SK-N-SH treated with all-trans-retinoic acid at 6 μM for 48 hours (cell line): ENCODE measurements at regions not wholly inside any gene's neighbourhood (a gene's known extent, or its start where the extent isn't known, plus 50 kb on each side); places are given as distances from the start of the nearest gene placed in this dataset.
"Not testable (repeated sequence)": the region's sequence is repeated elsewhere in the genome, so short reads cannot be mapped to it uniquely, and the experiment has no call there.

Source experiments
- ATAC-seq: fragments of 200-7000 bp; cut with Tn5 transposase; 3 replicates; pipeline ENCODE4 v1.9.1; 2020; ENCODE audit warnings: mild to moderate bottlenecking, moderate library complexity
- ARNTL ChIP-seq: fragments of 450-650 bp; formaldehyde crosslinking; IDR thresholded peaks from 2 replicates; pipeline ENCODE4 v1.5.0; 2020; ENCODE audit warnings: low read depth, mild to moderate bottlenecking, moderate library complexity, borderline replicate concordance
- CSRNP3 ChIP-seq: fragments of 250-450 bp; sonication (Bioruptor Pico); IDR thresholded peaks from 2 replicates; pipeline ENCODE4 v1.5.1; 2021; ENCODE audit warnings: mild to moderate bottlenecking, moderate library complexity
- GLIS3 ChIP-seq: fragments of 250-450 bp; sonication (Bioruptor Pico); IDR thresholded peaks from 2 replicates; pipeline ENCODE4 v1.5.0; 2020; ENCODE audit warnings: mild to moderate bottlenecking, moderate library complexity
- OSR1 ChIP-seq: fragments of 250-450 bp; sonication (Bioruptor Pico); IDR thresholded peaks from 2 replicates; pipeline ENCODE4 v1.8.0; 2022; ENCODE audit warnings: moderate library complexity, mild to moderate bottlenecking, inconsistent platforms
- PPARA ChIP-seq: fragments of 250-450 bp; sonication (Bioruptor Pico); IDR thresholded peaks from 2 replicates; pipeline ENCODE4 v1.5.0; 2020; ENCODE audit warnings: mild to moderate bottlenecking, borderline replicate concordance
- SNAI2 ChIP-seq: fragments of 250-450 bp; sonication (Bioruptor Pico); IDR thresholded peaks from 2 replicates; pipeline ENCODE4 v1.5.0; 2020; ENCODE audit warnings: mild to moderate bottlenecking, moderate library complexity
- TCF4 ChIP-seq: fragments of 250-450 bp; sonication (Bioruptor Pico); IDR thresholded peaks from 2 replicates; pipeline ENCODE4 v1.8.0; 2021; ENCODE audit warnings: mild to moderate bottlenecking, moderate library complexity, borderline replicate concordance
- TSHZ2 ChIP-seq: fragments of 250-450 bp; sonication (Bioruptor Pico); IDR thresholded peaks from 2 replicates; pipeline ENCODE4 v1.5.0; 2020; ENCODE audit warnings: mild to moderate bottlenecking, moderate library complexity
- ZC3H10 ChIP-seq: fragments of 250-450 bp; sonication (Bioruptor Pico); IDR thresholded peaks from 2 replicates; pipeline ENCODE4 v1.5.1; 2021; ENCODE audit warnings: mild to moderate bottlenecking, moderate library complexity
- ZFP3 ChIP-seq: fragments of 250-450 bp; sonication (Bioruptor Pico); IDR thresholded peaks from 2 replicates; pipeline ENCODE4 v1.5.0; 2020; ENCODE audit warnings: mild to moderate bottlenecking, moderate library complexity
- ZNF70 ChIP-seq: fragments of 450-650 bp; formaldehyde crosslinking; IDR thresholded peaks from 2 replicates; pipeline ENCODE4 v1.5.0; 2020; ENCODE audit warnings: mild to moderate bottlenecking, moderate library complexity
- TF ChIP-seq, protein P1 (sequence below): fragments of 250-450 bp; sonication (Bioruptor Pico); IDR thresholded peaks from 2 replicates; pipeline ENCODE4 v1.8.0; 2020; ENCODE audit warnings: mild to moderate bottlenecking, moderate library complexity, borderline replicate concordance

GRCh38 chr13:37158481-37158880 lies 53.0 kb upstream of the CSNK1A1L start:
- ATAC-seq, result no peak
- TF ChIP-seq OSR1 (CRISPR knock-in tag), result no peak
- TF ChIP-seq TSHZ2, result no peak
- no peak for TF ChIP-seq ZNF70 (CRISPR knock-in tag)
- TF ChIP-seq ARNTL (CRISPR knock-in tag), result no peak
- no peak for TF ChIP-seq TCF4
- TF ChIP-seq CSRNP3, result no peak
- no peak for TF ChIP-seq ZC3H10 (CRISPR knock-in tag)
- TF ChIP-seq ZFP3, result no peak
- TF ChIP-seq, protein P1, sequence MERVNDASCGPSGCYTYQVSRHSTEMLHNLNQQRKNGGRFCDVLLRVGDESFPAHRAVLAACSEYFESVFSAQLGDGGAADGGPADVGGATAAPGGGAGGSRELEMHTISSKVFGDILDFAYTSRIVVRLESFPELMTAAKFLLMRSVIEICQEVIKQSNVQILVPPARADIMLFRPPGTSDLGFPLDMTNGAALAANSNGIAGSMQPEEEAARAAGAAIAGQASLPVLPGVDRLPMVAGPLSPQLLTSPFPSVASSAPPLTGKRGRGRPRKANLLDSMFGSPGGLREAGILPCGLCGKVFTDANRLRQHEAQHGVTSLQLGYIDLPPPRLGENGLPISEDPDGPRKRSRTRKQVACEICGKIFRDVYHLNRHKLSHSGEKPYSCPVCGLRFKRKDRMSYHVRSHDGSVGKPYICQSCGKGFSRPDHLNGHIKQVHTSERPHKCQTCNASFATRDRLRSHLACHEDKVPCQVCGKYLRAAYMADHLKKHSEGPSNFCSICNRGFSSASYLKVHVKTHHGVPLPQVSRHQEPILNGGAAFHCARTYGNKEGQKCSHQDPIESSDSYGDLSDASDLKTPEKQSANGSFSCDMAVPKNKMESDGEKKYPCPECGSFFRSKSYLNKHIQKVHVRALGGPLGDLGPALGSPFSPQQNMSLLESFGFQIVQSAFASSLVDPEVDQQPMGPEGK, result no peak
- TF ChIP-seq GLIS3 (CRISPR knock-in tag), result no peak
- no peak for TF ChIP-seq SNAI2
- TF ChIP-seq PPARA, result no peak
- TF ChIP-seq, all 23 proteins: peak for 0

DNA sequence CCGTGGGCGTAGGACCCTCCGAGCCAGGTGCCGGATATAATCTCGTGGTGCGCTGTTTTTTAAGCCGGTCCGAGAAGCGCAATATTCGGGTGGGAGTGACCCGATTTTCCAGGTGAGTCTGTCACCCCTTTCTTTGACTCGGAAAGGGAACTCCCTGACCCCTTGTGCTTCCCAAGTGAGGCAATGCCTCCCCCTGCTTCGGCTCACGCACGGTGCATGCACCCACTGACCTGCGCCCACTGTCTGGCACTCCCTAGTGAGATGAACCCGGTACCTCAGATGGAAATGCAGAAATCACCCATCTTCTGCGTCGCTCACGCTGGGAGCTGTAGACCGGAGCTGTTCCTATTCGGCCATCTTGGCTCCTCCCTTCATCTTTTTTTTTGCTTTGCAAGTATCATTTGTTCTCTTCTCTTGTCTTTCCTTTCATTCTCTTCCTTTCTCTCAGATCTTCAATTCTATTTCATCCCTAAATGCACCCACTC lies 50.2 kb upstream of the CSNK1A1L start:
- not testable (repeated sequence) for ATAC-seq
